SK-N-MC (cell line): ENCODE measurements at regions not wholly inside any gene's neighbourhood (a gene's known extent, or its start where the extent isn't known, plus 50 kb on each side); places are given as distances from the start of the nearest gene placed in this dataset.

Experiments
- EZH2 ChIP-seq: fragments of 200-600 bp; sonication (generic); IDR thresholded peaks from one replicate; pipeline ENCODE4 v1.6.1; 2017; ENCODE audit warnings: antibody characterized with exemption
- POLR2AphosphoS5 ChIP-seq: IDR thresholded peaks from 2 replicates; pipeline ENCODE4 v1.6.1; 2012; ENCODE audit warnings: mild to moderate bottlenecking, low read depth, low read length, borderline replicate concordance

GRCh38 chr2:14079576-14079975, 552.9 kb upstream of the LRATD1 start:
- TF ChIP-seq POLR2AphosphoS5: no peak
- TF ChIP-seq EZH2: no peak
